HK-2 (cell line): ENCODE measurements at regions not wholly inside any gene's neighbourhood (a gene's known extent, or its start where the extent isn't known, plus 50 kb on each side); places are given as distances from the start of the nearest gene placed in this dataset.

Experiments
- DNase-seq: peaks from one replicate; pipeline ENCODE4 v3.0.0-alpha.2; 2018; ENCODE audit not compliant: unreplicated experiment

- DNase-seq = no peak
These were observed 70.9 kb downstream of the TNFSF18 start for GRCh38 chr1:172979828-172980227.

- no peak for DNase-seq
These were observed 70.3 kb downstream of the TNFSF18 start for GRCh38 chr1:172980456-172980855.

GRCh38 chr1:172980971-172981370, 69.8 kb downstream of the TNFSF18 start:
- no peak for DNase-seq
